Glomerular endothelial cell (primary cell): ENCODE measurements at regions not wholly inside any gene's neighbourhood (a gene's known extent, or its start where the extent isn't known, plus 50 kb on each side); places are given as distances from the start of the nearest gene placed in this dataset.
"Not testable (repeated sequence)": the region's sequence is repeated elsewhere in the genome, so short reads cannot be mapped to it uniquely, and the experiment has no call there.

Source experiments
- DNase-seq: peaks from one replicate; pipeline ENCODE4 v3.0.0-alpha.2; 2011; ENCODE audit warnings: low read depth, low spot score; ENCODE audit errors: extremely low read depth

DNA sequence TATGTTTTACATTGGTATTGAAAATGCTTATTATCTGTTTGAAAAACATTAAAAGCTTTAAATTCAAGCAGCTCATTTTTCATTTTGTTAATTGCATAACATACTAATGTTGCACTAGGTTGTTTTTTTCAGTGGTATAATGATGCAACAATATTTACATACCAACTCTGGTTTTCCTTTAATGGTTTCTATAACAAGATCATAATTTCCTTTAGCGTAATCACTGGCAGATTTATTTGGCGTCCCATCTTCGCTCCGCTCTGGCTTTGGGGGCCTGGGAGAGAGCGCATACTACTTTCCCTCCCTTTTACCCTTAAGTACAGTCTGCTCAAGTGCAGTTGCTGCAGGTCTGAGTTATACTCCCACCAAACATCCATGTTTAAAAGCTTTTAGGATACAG lies 574.1 kb downstream of the PRKD1 start:
- no peak for DNase-seq

DNA sequence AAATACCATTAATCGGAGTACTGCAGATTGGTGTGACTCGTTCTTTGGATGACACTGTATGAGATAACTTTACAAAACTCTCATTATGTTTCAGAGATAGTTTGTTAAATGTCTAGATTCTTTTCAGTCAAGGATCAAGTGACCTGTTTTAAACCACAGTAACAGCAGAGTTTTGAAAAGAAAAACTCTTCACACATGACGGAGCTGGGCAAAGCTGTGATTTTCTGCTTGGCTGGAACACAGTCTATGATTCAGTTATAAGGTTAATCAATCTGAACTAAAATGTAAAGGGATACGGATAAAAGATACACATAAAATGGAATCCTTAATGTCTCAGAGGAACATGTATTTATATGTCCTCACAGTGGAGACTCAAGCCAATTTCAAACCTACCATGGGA lies 573.2 kb downstream of the PRKD1 start:
- DNase-seq: no peak

- DNase-seq: no peak
These were observed 572.3 kb downstream of the PRKD1 start for GRCh38 chr14:29355331-29355730.

GRCh38 chr14:29355846-29356245 lies 571.8 kb downstream of the PRKD1 start:
- DNase-seq: no peak

DNA sequence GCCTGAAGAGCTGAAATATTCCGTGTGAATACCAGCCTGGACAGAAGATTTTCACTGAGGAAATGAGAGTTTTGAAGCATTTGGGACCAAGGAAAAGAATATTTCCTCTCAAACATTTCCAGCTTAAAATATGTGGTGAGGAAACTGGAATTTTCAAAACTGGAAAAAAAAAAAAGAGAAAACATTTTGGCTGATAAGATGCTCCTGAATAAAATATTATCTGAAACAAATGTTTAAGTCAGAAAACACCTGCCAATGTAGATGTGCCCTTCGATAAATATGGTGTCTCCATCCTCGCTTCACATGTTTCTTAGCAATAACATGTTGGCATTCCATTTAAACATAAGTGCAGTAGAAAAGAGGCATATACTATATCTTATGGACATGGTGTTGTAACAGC lies 567.0 kb downstream of the PRKD1 start:
- no peak for DNase-seq

DNA sequence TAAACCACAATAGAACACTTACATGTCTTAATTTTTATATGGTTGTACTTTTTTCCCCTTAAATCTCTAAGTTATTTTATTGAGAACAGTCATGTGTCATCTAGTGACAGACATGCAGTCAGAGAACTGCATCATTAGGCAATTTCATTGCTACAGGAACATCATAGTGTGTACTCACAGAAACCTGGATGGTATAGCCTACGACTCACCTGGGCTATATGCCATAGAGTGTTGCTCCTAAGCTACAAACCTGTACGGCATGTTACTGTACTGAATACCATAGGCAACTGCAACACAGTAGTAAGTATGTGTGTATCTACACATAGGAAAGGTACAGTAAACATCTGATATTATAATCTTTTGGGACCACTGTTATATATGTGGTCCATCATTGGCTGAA lies 557.6 kb downstream of the PRKD1 start:
- no peak for DNase-seq

DNA sequence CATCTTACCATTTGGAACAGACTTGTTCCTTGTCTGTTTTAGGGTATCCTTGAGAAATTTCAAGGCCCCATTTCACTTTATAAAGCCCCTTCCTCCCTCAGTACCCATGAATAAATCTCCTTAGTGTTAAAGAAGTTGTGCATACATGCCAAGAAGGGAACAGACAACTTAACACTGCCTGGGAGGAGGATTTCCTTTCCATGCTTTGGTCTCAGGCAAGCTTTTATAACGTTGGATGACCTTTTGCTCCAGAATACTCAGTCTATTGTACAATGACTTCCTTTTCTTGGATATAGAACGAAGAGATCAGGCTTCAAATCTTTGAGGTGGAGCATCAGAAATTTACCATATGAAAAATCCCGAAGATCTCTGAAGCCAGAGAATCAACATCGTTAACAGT lies 551.4 kb downstream of the PRKD1 start:
- DNase-seq: no peak

GRCh38 chr14:29380826-29381225 lies 546.8 kb downstream of the PRKD1 start:
- no peak for DNase-seq

- no peak for DNase-seq
These were observed 539.1 kb downstream of the PRKD1 start for GRCh38 chr14:29388571-29388970.

GRCh38 chr14:29390081-29390832 lies 537.4 kb downstream of the PRKD1 start:
- DNase-seq: no peak

- DNase-seq: no peak
These were observed 536.4 kb downstream of the PRKD1 start for GRCh38 chr14:29391231-29391630.

DNA sequence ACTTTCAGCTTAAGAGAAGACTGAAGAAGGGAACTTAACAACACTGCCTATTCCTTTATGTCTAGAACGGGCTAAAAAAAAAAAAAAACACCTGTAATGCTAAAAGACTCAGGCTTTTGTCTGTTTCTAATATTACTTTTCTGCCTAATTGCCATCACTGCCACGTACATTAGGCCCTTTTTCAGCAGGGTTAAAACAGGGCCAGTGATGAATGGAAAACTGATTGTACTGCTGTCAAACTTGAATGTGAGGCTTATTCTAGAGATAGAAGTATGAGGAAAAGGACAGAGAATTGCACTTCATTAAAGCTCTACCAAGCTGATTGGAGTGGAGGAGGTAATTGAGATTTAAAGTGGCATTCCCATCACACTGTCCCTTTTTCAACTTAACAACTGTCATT lies 535.8 kb downstream of the PRKD1 start:
- no peak for DNase-seq

DNA sequence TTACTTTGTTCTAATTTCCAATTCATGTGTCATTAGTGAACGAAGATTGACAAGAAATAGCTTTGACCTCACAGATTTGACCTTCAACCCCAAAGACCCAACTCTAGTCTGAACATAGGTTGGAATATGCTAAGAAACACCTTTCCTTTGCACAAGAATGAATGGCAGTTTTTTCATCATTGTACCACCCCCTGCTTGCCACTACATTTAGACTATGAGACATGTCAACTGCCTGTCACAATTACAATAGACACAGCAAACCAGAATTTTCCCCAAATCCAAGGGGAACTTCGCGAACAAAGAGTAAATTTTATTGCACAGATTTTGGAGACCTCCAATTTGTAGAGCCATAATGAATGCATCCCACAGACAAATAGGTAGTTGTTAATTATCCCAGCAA lies 535.4 kb downstream of the PRKD1 start:
- no peak for DNase-seq

DNA sequence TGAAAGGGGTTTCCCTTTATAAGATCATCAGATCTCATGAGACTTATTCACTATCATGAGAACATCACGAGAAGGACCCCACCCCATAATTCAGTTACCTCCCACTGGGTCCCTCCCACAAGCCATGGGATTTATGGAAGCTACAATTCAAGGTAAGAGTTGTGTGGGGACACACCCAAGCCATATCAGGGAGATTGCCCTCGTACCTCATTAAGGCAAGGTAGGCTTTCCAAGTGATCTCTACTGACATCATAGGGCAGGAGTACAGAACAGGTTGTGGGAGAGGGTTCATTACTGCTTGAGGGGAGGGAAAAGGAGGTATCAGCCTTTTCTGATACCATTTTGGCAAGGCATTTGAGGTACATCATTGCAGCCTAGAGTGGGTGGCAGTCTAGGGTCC lies 524.6 kb downstream of the PRKD1 start:
- no peak for DNase-seq

DNA sequence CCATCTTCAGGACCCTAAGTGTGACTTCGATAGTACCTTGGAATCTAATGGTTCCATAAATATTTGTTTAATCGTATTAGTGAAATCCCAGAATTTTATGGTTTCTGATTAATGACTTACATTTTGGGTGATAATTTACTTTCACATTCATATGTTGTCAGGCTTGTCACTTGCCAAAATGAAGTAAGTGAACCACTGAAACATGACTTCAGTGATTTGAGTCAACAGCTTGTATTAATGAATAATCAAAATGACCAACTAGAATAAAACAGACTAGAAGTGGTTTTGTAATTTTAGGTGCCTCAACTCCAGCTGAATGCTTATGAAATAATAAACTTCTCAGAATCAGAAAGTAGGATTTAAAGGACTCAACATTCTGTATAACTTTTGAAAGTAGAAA lies 517.1 kb downstream of the PRKD1 start:
- DNase-seq: no peak

DNA sequence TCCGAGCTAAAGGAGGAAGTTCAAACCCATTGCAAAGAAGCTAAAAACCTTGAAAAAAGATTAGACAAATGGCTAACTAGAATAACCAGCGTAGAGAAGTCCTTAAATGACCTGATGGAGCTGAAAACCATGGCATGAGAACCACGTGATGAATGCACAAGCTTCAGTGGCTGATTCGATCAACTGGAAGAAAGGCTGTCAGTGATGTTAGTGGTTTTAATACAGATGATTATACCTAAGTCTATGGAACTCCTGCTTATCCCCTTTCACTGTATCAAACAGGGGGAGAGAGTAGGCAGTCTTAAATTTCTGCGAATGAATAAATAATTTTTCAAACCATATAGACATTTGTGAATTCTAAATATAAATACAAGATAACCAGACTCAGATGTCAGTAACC lies 512.7 kb downstream of the PRKD1 start:
- not testable (repeated sequence) for DNase-seq

DNA sequence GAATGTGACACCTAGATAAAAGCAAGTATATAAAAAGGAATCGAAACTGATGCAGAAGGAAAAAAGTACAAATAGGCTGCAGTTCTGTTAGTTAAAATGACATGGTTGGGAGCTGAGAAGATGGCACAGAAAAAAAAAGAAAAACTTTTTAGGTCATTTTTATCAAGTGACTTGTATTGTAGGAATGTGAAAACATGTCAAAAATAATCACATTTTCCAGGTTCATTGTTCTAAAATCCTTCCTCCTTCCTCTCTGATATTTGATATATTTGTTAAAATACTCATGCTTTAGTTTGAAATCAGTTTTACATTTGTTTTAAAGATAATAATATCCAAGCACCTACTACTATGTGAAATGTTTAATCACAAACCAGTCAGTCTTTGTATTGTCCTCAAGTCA lies 507.9 kb downstream of the PRKD1 start:
- DNase-seq: no peak

DNA sequence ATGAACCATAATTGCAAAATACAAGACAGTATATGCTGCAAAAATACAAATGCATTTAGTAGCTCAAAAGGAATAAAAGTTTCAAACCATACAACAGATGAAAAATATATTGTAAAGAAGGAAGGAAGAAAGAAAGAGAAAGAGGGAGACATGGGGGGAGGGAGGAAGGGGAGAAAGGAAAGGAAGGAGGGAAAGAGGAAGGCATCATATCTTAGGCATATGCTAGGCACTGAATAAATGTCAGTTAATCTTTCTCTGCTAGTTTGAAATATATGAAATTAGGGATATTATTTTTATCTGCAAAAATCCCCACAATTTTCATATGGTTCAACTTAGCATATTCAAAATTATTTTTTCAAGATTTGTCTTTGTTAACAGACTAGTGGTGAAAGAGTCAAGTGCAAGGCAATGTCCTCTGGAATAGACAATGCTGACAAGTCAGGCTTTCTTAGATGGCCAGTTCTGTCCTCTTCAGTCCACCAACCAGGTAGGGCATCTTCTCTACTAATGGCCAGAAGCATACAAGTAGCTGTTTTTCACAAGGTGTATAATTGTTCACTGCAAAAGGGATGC lies 506.4 kb downstream of the PRKD1 start:
- no peak for DNase-seq

DNA sequence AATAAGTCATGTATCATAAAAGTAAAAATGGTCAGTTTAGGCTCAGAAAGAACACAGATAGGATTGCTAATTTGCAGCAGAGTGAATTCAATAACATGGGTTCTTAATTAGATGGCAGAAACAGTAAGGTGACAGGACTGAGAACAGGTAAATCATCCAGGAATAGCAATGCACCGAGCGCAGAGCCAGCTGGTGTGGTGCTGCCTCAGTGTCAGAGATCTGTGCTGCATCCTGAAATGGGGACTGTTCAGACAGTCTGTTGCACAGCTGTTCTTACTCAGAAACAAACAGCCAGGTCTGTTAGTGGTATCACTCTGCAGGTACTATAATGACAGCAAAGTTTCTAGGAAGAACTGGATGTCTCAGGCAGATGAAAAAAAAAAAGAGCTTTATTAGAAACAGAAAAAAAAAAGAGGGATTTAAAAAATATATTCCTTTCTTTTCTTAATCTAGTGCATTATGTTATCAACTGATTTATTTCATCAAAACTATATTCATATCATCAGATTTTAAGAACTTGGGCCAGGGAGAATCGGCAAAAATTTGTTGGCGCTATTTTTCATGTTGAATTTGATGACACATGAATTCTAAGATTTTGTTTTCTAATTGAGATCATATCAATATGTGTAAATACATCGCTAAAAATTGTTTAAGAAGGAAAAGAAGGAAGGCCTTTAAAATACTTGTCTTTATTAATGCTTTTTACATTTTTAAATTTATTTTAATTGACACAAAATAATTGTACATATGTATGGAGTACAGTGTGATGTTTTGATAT lies 501.8 kb downstream of the PRKD1 start:
- no peak for DNase-seq

DNA sequence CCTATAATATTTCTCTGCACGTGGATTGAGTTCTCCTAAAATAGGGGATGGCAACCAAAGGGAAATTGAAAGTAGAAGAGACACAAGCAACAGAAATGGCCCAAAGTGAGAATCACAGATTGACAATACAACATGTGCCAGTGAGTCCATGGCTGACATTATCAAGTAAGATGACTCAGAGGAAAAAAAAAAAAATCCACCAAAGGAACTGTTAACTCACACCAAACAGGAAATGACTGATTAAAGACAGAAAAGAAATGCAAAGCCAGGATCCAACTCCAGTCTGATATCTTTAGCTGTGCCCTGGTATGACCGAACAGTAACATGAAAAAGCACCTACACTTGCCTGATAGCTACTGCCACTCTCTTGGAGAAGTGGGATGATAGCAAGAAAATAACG lies 485.0 kb downstream of the PRKD1 start:
- DNase-seq: peak; percentile 67

DNA sequence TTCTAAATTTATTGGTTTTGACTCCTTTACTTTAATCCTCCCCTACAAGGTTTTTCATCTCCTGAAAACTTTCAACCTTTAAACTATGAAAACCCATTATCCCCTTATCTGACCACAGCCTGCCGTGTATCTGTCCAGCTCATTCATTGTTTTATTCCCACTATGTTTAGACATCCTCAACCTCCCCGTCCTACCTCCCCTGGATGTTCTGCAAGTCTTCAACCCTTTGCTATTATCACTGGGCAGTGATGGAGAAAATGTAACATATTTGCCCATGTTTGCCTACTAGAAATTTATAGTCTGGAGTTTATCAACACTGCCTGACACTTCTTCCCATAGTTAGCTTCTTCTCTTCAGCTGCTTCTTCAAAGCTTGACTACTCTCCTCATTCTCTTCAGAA lies 483.4 kb downstream of the PRKD1 start:
- DNase-seq: no peak

- DNase-seq: no peak
These were observed 482.8 kb downstream of the PRKD1 start for GRCh38 chr14:29444805-29445204.
